Stimulated activated CD4-positive, alpha-beta T cell treated with anti-CD3 and anti-CD28 coated beads, Interleukin-15, amount 100 ng/mL, for 1 hour (primary cell): ENCODE measurements at regions not wholly inside any gene's neighbourhood (a gene's known extent, or its start where the extent isn't known, plus 50 kb on each side); places are given as distances from the start of the nearest gene placed in this dataset.
"Not testable (repeated sequence)": the region's sequence is repeated elsewhere in the genome, so short reads cannot be mapped to it uniquely, and the experiment has no call there.

Source experiments
- DNase-seq, 2 donors: peaks; one replicate each; pipeline ENCODE4 v3.0.0-alpha.2; 2020; ENCODE audit warnings: low read depth in 1 of 2, low spot score in 1 of 2

GRCh38 chr6:169913745-169914144, 162.3 kb downstream of the ERMARD start:
- DNase-seq = not testable (repeated sequence)

GRCh38 chr6:169913096-169913638, 161.7 kb downstream of the ERMARD start:
- no peak for DNase-seq

GRCh38 chr6:169912266-169913095, 161.1 kb downstream of the ERMARD start:
- DNase-seq = no peak

GRCh38 chr6:169911264-169912263, 160.1 kb downstream of the ERMARD start:
- no peak for DNase-seq

- no peak for DNase-seq
Measured at GRCh38 chr6:169909113-169909512, 157.7 kb downstream of the ERMARD start.

GRCh38 chr6:169908403-169908933, 157.0 kb downstream of the ERMARD start:
- DNase-seq = no peak

- DNase-seq = no peak
Measured at GRCh38 chr6:169907419-169908115, 156.1 kb downstream of the ERMARD start.

GRCh38 chr6:169906688-169907418, 155.4 kb downstream of the ERMARD start:
- no peak for DNase-seq

- DNase-seq = no peak
Measured at GRCh38 chr6:169906004-169906687, 154.7 kb downstream of the ERMARD start.

GRCh38 chr6:169905041-169905807, 153.8 kb downstream of the ERMARD start:
- DNase-seq = no peak

- no peak for DNase-seq
Measured at GRCh38 chr6:169904051-169904922, 152.9 kb downstream of the ERMARD start.

- DNase-seq = no peak
Measured at GRCh38 chr6:169903122-169903521, 151.7 kb downstream of the ERMARD start.

- DNase-seq = no peak
Measured at GRCh38 chr6:169902604-169903003, 151.2 kb downstream of the ERMARD start.

GRCh38 chr6:169902070-169902469, 150.6 kb downstream of the ERMARD start:
- DNase-seq = no peak

GRCh38 chr6:169899481-169900145, 148.2 kb downstream of the ERMARD start:
- no peak for DNase-seq

- no peak for DNase-seq
Measured at GRCh38 chr6:169898788-169899480, 147.5 kb downstream of the ERMARD start.
